ENCODE measurements at regions not wholly inside any gene's neighbourhood (a gene's known extent, or its start where the extent isn't known, plus 50 kb on each side); places are given as distances from the start of the nearest gene placed in this dataset.

DNA sequence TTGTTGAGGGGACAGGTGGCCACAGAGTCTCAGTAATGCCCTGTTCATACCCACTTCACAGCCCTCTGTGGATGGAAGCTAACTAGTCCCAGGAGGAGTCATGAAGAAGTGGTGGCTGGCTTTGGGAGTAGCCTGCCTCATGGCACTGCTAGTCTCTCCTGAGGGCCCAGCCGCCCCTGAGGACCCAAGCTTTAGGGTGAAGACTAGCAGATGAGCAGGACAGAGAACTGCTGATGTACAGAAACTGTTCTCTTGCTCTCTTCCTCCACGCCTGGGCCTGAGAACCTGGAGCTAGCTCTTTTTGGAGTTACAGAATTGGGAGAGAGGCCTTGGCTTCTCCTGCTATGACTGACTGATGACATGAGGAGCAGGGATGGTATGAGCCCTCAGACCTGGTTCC is 99.2 kb downstream of the RAMP3 start:
- peaks cover 49% of the 10 kb centered on the region for H3K27me3 Mint-ChIP-seq (ENCODE audit: low read depth)
- H3K4me3 Mint-ChIP-seq = no peak overlapping the region
- no peaks in the 10 kb centered on the region for H3K9me3 Mint-ChIP-seq
- TF ChIP-seq, protein P1, sequence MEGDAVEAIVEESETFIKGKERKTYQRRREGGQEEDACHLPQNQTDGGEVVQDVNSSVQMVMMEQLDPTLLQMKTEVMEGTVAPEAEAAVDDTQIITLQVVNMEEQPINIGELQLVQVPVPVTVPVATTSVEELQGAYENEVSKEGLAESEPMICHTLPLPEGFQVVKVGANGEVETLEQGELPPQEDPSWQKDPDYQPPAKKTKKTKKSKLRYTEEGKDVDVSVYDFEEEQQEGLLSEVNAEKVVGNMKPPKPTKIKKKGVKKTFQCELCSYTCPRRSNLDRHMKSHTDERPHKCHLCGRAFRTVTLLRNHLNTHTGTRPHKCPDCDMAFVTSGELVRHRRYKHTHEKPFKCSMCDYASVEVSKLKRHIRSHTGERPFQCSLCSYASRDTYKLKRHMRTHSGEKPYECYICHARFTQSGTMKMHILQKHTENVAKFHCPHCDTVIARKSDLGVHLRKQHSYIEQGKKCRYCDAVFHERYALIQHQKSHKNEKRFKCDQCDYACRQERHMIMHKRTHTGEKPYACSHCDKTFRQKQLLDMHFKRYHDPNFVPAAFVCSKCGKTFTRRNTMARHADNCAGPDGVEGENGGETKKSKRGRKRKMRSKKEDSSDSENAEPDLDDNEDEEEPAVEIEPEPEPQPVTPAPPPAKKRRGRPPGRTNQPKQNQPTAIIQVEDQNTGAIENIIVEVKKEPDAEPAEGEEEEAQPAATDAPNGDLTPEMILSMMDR (IDR thresholded peaks at IDR 0.05; ENCODE audit: unreplicated experiment in 3 of 3) = no peak
- no peak overlapping the region for H3K27ac Mint-ChIP-seq
- H3K36me3 Mint-ChIP-seq (ENCODE audit: low read depth) = no peaks in the 10 kb centered on the region
- H3K4me1 Mint-ChIP-seq = no peaks in the 10 kb centered on the region

DNA sequence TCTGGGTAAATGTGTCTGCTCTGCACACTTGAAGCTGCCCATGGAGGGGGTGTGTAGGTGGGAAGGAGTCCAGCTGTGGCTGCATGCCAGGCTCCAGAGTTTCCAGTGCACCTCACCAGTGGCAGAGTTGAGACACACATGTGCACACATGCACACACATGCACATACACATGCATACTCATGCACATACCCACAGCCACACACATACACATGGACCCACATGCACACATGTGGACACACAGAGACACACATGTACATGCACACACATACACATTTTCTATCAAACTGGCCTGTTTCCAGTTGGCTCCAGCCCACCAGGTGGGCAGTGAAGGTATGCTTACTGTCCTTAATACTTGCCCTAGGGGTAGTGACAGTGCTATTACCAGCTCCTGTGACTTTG is 99.7 kb downstream of the RAMP3 start:
- TF ChIP-seq, protein P1 (IDR thresholded peaks at IDR 0.05; ENCODE audit: unreplicated experiment in 3 of 3) = no peak
- Mint-ChIP-seq H3K27ac (no peak overlapping the region), H3K27me3 (ENCODE audit: low read depth) (peaks cover 47% of the 10 kb centered on the region), H3K36me3 (ENCODE audit: low read depth) (no peaks in the 10 kb centered on the region), H3K4me1 (no peaks in the 10 kb centered on the region), H3K9me3 (no peaks in the 10 kb centered on the region), H3K4me3 (no peak overlapping the region)

DNA sequence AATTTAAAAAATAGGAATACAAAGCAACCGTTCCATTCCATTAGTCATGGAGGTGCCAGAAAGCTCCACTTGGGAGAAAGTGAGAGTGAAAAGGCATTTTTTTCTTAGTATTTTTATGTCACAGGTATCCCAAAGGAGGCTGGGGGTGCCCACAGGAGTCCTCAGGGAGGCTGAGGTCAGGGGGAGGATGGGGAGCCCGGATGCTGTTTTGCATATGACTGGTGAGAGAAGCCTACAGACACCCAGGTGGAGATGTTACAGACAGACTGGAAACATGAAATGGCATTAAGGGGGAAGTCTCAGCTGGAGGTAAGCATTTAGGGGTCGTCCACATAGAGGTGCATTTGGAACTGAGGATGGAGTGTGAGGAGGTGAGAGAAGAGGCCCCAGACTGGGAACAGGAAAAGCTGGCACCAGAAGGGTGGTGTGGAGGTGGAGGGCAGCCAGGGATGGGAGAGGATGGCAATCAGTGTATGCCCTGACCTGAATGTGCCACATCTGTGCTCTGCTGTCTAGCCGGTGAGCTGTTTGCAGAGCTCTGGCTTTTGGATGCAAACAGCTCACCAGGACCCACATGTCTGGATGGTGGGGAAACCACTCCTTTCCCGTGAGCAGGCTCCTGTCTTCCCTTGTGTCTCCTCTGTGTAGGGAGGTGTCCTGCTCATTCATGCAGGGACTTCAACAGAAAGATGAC is 101.1 kb downstream of the RAMP3 start:
- Mint-ChIP-seq H3K27me3 (ENCODE audit: low read depth) (peaks cover 40% of the 10 kb centered on the region), H3K4me3 (no peak overlapping the region), H3K9me3 (no peaks in the 10 kb centered on the region), H3K27ac (no peak overlapping the region), H3K4me1 (no peaks in the 10 kb centered on the region), H3K36me3 (ENCODE audit: low read depth) (no peaks in the 10 kb centered on the region)
- TF ChIP-seq, protein P1 (IDR thresholded peaks at IDR 0.05; ENCODE audit: unreplicated experiment in 3 of 3) = no peak

DNA sequence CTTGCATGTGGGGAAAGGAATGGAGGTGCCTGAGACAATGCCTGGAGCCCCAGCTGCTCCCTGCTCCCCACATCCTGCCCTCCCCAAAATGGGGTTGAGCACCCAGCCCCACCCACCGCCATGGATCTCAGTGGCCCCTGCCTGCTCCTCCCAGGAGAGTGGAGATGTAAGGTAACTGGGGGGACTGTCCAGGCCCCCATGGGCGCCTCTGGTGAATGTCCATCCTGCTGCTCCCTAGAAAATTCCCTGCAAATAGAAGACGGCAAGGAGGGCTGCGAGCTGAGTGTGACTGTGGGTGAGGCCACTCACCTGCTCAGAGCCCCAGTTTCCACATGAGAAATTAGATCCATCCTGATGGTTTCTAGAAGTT is 101.6 kb downstream of the RAMP3 start:
- Mint-ChIP-seq H3K4me3 (no peak overlapping the region), H3K27me3 (ENCODE audit: low read depth) (peaks cover 41% of the 10 kb centered on the region), H3K9me3 (no peaks in the 10 kb centered on the region), H3K4me1 (no peaks in the 10 kb centered on the region), H3K27ac (no peak overlapping the region), H3K36me3 (ENCODE audit: low read depth) (no peaks in the 10 kb centered on the region)
- TF ChIP-seq, protein P1 (IDR thresholded peaks at IDR 0.05; ENCODE audit: unreplicated experiment in 3 of 3) = no peak

DNA sequence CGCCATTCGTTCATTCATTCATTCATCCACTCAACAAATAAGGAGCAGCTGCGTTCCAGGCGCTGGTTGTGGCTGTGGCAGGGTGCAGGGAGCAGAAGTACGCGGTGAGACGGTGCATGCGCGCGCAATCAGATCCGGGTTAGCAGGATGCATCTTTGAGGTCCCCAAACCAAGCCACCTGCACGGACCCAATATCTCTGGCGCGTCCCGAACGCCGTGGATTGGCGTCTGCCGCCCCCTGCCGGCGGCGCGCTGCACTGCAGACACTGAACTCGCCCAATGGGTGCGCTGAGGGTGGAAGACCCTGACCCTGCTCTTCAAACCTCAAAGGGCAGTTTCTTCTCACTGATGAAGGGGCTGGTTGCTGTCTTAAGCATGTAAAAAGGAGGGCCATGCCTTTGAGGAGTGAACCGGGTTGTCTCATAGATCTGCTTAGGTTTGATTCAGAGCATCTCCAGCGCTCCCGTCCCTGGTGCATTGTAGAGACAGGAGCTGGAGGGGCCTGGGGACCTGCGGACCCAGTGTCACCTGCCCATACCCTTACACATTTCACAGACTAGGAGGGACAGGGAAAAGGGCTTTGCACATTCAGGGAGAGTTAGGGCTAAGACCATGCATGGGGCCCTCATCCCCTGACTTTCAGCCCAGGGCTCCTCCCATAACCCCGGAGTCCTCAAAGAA is 102.5 kb downstream of the RAMP3 start:
- Mint-ChIP-seq H3K27me3 (ENCODE audit: low read depth) (peaks cover 38% of the 10 kb centered on the region), H3K4me3 (no peak overlapping the region), H3K4me1 (no peaks in the 10 kb centered on the region), H3K9me3 (no peaks in the 10 kb centered on the region), H3K36me3 (ENCODE audit: low read depth) (no peaks in the 10 kb centered on the region), H3K27ac (no peak overlapping the region)
- TF ChIP-seq, protein P1 (IDR thresholded peaks at IDR 0.05; ENCODE audit: unreplicated experiment in 3 of 3) = peak; percentile 93 to 95 (median 95)

DNA sequence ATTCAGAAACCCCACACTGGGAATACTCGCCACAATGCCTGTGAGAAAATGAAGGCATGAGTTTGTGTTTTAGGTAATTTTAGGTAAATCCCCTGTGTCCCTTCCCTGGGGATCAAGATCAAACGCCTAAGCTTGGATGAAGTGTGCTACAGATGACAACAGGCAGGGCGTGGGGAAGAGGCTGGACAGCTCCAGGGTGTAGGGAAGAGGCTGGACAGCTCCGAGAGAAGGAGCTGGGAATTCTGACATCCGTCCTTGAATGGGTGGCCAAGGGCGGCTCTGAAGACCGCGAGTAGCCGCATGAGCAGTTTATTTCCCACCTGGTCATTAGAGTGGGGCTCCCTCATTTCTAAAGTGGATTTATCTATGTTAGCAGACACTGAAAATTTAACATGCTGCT is 109.7 kb downstream of the RAMP3 start:
- no peaks in the 10 kb centered on the region for H3K4me1 Mint-ChIP-seq
- H3K4me3 Mint-ChIP-seq = no peak overlapping the region
- no peaks in the 10 kb centered on the region for H3K36me3 Mint-ChIP-seq (ENCODE audit: low read depth)
- peaks cover 16% of the 10 kb centered on the region for H3K27me3 Mint-ChIP-seq (ENCODE audit: low read depth)
- no peaks in the 10 kb centered on the region for H3K9me3 Mint-ChIP-seq
- TF ChIP-seq, protein P1 (IDR thresholded peaks at IDR 0.05; ENCODE audit: unreplicated experiment in 3 of 3) = no peak
- no peak overlapping the region for H3K27ac Mint-ChIP-seq

Measured in nephron (organoid).